C4-2B (cell line): ENCODE measurements at regions not wholly inside any gene's neighbourhood (a gene's known extent, or its start where the extent isn't known, plus 50 kb on each side); places are given as distances from the start of the nearest gene placed in this dataset.
"Not testable (repeated sequence)": the region's sequence is repeated elsewhere in the genome, so short reads cannot be mapped to it uniquely, and the experiment has no call there.

Experiments
- H3K27ac ChIP-seq: fragments of 450-650 bp; 2 replicates; pipeline ENCODE4 v1.5.1; 2017
- CTCF ChIP-seq: fragments of 450-650 bp; conservative IDR thresholded peaks from 2 replicates; pipeline ENCODE4 v1.5.1; 2017; ENCODE audit warnings: mild to moderate bottlenecking
- ZFX ChIP-seq: fragments of 450-650 bp; IDR thresholded peaks from 2 replicates; pipeline ENCODE4 v1.6.1; 2017

- no peak for TF ChIP-seq ZFX
- no peak for TF ChIP-seq CTCF
- no peak overlapping the region for H3K27ac ChIP-seq
These were observed 157.8 kb upstream of the GRK3 start for GRCh38 chr22:25406510-25407210.

- no peak for TF ChIP-seq ZFX
- TF ChIP-seq CTCF, result no peak
- H3K27ac ChIP-seq, result no peak overlapping the region
These were observed 157.1 kb upstream of the GRK3 start for GRCh38 chr22:25407226-25407858.

GRCh38 chr22:25407859-25408229 is 156.6 kb upstream of the GRK3 start:
- no peak overlapping the region for H3K27ac ChIP-seq
- TF ChIP-seq CTCF (no peak), ZFX (no peak)

- H3K27ac ChIP-seq, result no peak overlapping the region
- TF ChIP-seq CTCF, result no peak
- TF ChIP-seq ZFX, result no peak
These were observed 155.2 kb upstream of the GRK3 start for GRCh38 chr22:25409240-25409639.

GRCh38 chr22:25410849-25411248 is 153.6 kb upstream of the GRK3 start:
- TF ChIP-seq CTCF, result no peak
- TF ChIP-seq ZFX, result no peak
- H3K27ac ChIP-seq, result no peak overlapping the region

- TF ChIP-seq CTCF (no peak), ZFX (no peak)
- no peak overlapping the region for H3K27ac ChIP-seq
These were observed 150.9 kb upstream of the GRK3 start for GRCh38 chr22:25413620-25414019.

- not testable (repeated sequence) for H3K27ac ChIP-seq
These were observed 148.7 kb upstream of the GRK3 start for GRCh38 chr22:25415731-25416130.

- not testable (repeated sequence) for H3K27ac ChIP-seq
These were observed 146.6 kb upstream of the GRK3 start for GRCh38 chr22:25417826-25418225.
